Glutamatergic neuron (in vitro differentiated cells): ENCODE measurements at regions not wholly inside any gene's neighbourhood (a gene's known extent, or its start where the extent isn't known, plus 50 kb on each side); places are given as distances from the start of the nearest gene placed in this dataset.

Source experiments
- DNase-seq: peaks from one replicate; pipeline ENCODE4 v3.0.0; 2022
- H3K27ac Mint-ChIP-seq: one replicate; pipeline ENCODE4 v1.8.0; 2020; ENCODE audit warnings: mild to moderate bottlenecking, mixed read lengths, inconsistent platforms; ENCODE audit not compliant: unreplicated experiment
- H3K27me3 Mint-ChIP-seq: one replicate; pipeline ENCODE4 v1.8.0; 2020; ENCODE audit warnings: mild to moderate bottlenecking, moderate library complexity, mixed read lengths, inconsistent platforms; ENCODE audit not compliant: unreplicated experiment
- H3K36me3 Mint-ChIP-seq: one replicate; pipeline ENCODE4 v1.8.0; 2020; ENCODE audit warnings: mild to moderate bottlenecking, mixed read lengths, inconsistent platforms; ENCODE audit not compliant: unreplicated experiment
- H3K4me1 Mint-ChIP-seq: one replicate; pipeline ENCODE4 v1.8.0; 2020; ENCODE audit warnings: mild to moderate bottlenecking, low read depth, mixed read lengths, inconsistent platforms; ENCODE audit not compliant: unreplicated experiment
- H3K4me3 Mint-ChIP-seq: one replicate; pipeline ENCODE4 v1.8.0; 2020; ENCODE audit warnings: mild to moderate bottlenecking, mixed read lengths, inconsistent platforms; ENCODE audit not compliant: unreplicated experiment
- H3K9me3 Mint-ChIP-seq: one replicate; pipeline ENCODE4 v1.8.0; 2020; ENCODE audit warnings: mild to moderate bottlenecking, moderate library complexity, mixed read lengths, inconsistent platforms; ENCODE audit not compliant: unreplicated experiment
- CTCF ChIP-seq: fragments of 200-600 bp; sonication (generic); IDR thresholded peaks from one replicate; pipeline ENCODE4 v1.5.0; 2021; ENCODE audit not compliant: partially characterized antibody, unreplicated experiment

- H3K4me1 Mint-ChIP-seq = no peaks in the 10 kb centered on the region
- TF ChIP-seq CTCF = no peak
- H3K36me3 Mint-ChIP-seq = peaks cover 3% of the 10 kb centered on the region
- H3K27ac Mint-ChIP-seq = no peak overlapping the region
- H3K4me3 Mint-ChIP-seq = no peak overlapping the region
- DNase-seq = no peak
- H3K9me3 Mint-ChIP-seq = peaks cover 6% of the 10 kb centered on the region
- peaks cover 2% of the 10 kb centered on the region for H3K27me3 Mint-ChIP-seq
Measured at GRCh38 chr5:114839360-114839759, 330.3 kb downstream of the TRIM36 start.

- Mint-ChIP-seq H3K4me1 (no peaks in the 10 kb centered on the region), H3K36me3 (peaks cover under 1% of the 10 kb centered on the region)
Measured at GRCh38 chr5:114838937-114839336, 330.8 kb downstream of the TRIM36 start.

GRCh38 chr5:114830114-114830513 lies 339.6 kb downstream of the TRIM36 start:
- Mint-ChIP-seq H3K9me3 (peaks cover 4% of the 10 kb centered on the region), H3K27me3 (no peaks in the 10 kb centered on the region), H3K4me3 (no peak overlapping the region), H3K27ac (no peak overlapping the region), H3K36me3 (no peaks in the 10 kb centered on the region), H3K4me1 (peaks cover 4% of the 10 kb centered on the region)
- no peak for DNase-seq
- no peak for TF ChIP-seq CTCF

More at GRCh38 chr5:114838937-114839336, 330.8 kb downstream of the TRIM36 start:
- TF ChIP-seq CTCF = no peak
- DNase-seq = no peak
- peaks cover 1% of the 10 kb centered on the region for H3K27me3 Mint-ChIP-seq
- H3K9me3 Mint-ChIP-seq = peaks cover 3% of the 10 kb centered on the region
- H3K27ac Mint-ChIP-seq = no peak overlapping the region
- H3K4me3 Mint-ChIP-seq = no peak overlapping the region

GRCh38 chr5:114822863-114823262 lies 346.8 kb downstream of the TRIM36 start:
- H3K4me1 Mint-ChIP-seq = no peaks in the 10 kb centered on the region
- H3K9me3 Mint-ChIP-seq = peaks cover 5% of the 10 kb centered on the region
- H3K36me3 Mint-ChIP-seq = peaks cover 2% of the 10 kb centered on the region
- no peaks in the 10 kb centered on the region for H3K27me3 Mint-ChIP-seq
- no peak overlapping the region for H3K4me3 Mint-ChIP-seq
- no peak overlapping the region for H3K27ac Mint-ChIP-seq
- no peak for TF ChIP-seq CTCF
- no peak for DNase-seq

- Mint-ChIP-seq H3K27me3 (no peaks in the 10 kb centered on the region), H3K9me3 (peaks cover 5% of the 10 kb centered on the region), H3K27ac (no peak overlapping the region), H3K4me1 (no peaks in the 10 kb centered on the region), H3K4me3 (no peak overlapping the region), H3K36me3 (peaks cover 4% of the 10 kb centered on the region)
- no peak for TF ChIP-seq CTCF
- no peak for DNase-seq
Measured at GRCh38 chr5:114822436-114822835, 347.3 kb downstream of the TRIM36 start.
